H1 (cell line): ENCODE measurements at regions not wholly inside any gene's neighbourhood (a gene's known extent, or its start where the extent isn't known, plus 50 kb on each side); places are given as distances from the start of the nearest gene placed in this dataset.

Experiments used
- ATF2 ChIP-seq: IDR thresholded peaks from 2 replicates; pipeline ENCODE4 v1.6.1; 2012; ENCODE audit warnings: low read length, inconsistent platforms
- CEBPB ChIP-seq: IDR thresholded peaks from 2 replicates; pipeline ENCODE4 v1.6.1; 2012; ENCODE audit warnings: low read depth, low read length
- CTCF ChIP-seq, 3 experiments: IDR thresholded peaks; 1 replicate in 2 of 3; 2 replicates in 1 of 3; pipeline versions ENCODE4 v1.5.1 to v1.6.1; 2011; ENCODE audit warnings: low read length in 3 of 3, mild to moderate bottlenecking in 3 of 3, inconsistent platforms in 2 of 3, low read depth in 1 of 3, moderate library complexity in 1 of 3; ENCODE audit not compliant: insufficient read depth in 1 of 3; ENCODE audit errors: control extremely low read depth in 1 of 3
- EP300 ChIP-seq, 2 experiments: IDR thresholded peaks; 1 replicate in 1 of 2; 2 replicates in 1 of 2; pipeline ENCODE4 v1.6.1; 2011 to 2012; ENCODE audit warnings: low read depth in 2 of 2, low read length in 2 of 2, mild to moderate bottlenecking in 2 of 2, borderline replicate concordance in 1 of 2, inconsistent platforms in 1 of 2, moderate library complexity in 1 of 2
- EZH2 ChIP-seq: fragments of 200-600 bp; sonication (generic); IDR thresholded peaks from 2 replicates; pipeline ENCODE4 v1.7.1; 2012; ENCODE audit warnings: low read depth, mild to moderate bottlenecking, moderate library complexity, low read length, inconsistent platforms; ENCODE audit not compliant: severe bottlenecking
- JUN ChIP-seq: IDR thresholded peaks from 2 replicates; pipeline ENCODE4 v1.6.1; 2011; ENCODE audit warnings: low read depth, mild to moderate bottlenecking, improper control_type of control experiment, low read length
- JUND ChIP-seq: IDR thresholded peaks from 2 replicates; pipeline ENCODE4 v1.6.1; 2011; ENCODE audit warnings: mild to moderate bottlenecking, improper control_type of control experiment, low read length
- MAX ChIP-seq: IDR thresholded peaks from 2 replicates; pipeline ENCODE4 v1.6.1; 2012; ENCODE audit warnings: inconsistent platforms
- POLR2A ChIP-seq, 2 experiments: IDR thresholded peaks; 1 replicate in 1 of 2; 2 replicates in 1 of 2; pipeline ENCODE4 v1.6.1; 2011; ENCODE audit warnings: low read depth in 2 of 2, low read length in 2 of 2, mild to moderate bottlenecking in 2 of 2; ENCODE audit errors: control extremely low read depth in 1 of 2
- RXRA ChIP-seq: IDR thresholded peaks from 2 replicates; pipeline ENCODE4 v1.6.1; 2011; ENCODE audit warnings: low read depth, mild to moderate bottlenecking, low read length, moderate library complexity; ENCODE audit not compliant: insufficient read depth
- SRF ChIP-seq: IDR thresholded peaks from 2 replicates; pipeline ENCODE4 v1.6.1; 2011; ENCODE audit warnings: mild to moderate bottlenecking, low read depth, low read length, moderate library complexity
- TAF1 ChIP-seq: IDR thresholded peaks from 2 replicates; pipeline ENCODE4 v1.6.1; 2011; ENCODE audit warnings: mild to moderate bottlenecking, low read depth, low read length
- YY1 ChIP-seq: IDR thresholded peaks from 2 replicates; pipeline ENCODE4 v1.6.1; 2011; ENCODE audit warnings: low read depth, mild to moderate bottlenecking, low read length
- ZNF274 ChIP-seq: IDR thresholded peaks from 2 replicates; pipeline ENCODE4 v1.7.0; 2012; ENCODE audit warnings: low read length, borderline replicate concordance; ENCODE audit errors: extremely low read depth

- TF ChIP-seq RXRA (no peak), CTCF (IDR thresholded peaks at IDR 0.05; ENCODE audit: control extremely low read depth in 1 of 3, insufficient read depth in 1 of 3, low read depth in 1 of 3, low read length in 3 of 3) (no peak), EP300 (IDR thresholded peaks at IDR 0.05; ENCODE audit: borderline replicate concordance in 1 of 2, low read depth in 2 of 2, low read length in 2 of 2) (no peak), YY1 (no peak), ZNF274 (no peak), JUND (no peak), POLR2A (IDR thresholded peaks at IDR 0.05; ENCODE audit: control extremely low read depth in 1 of 2, low read depth in 2 of 2, low read length in 2 of 2) (no peak), EZH2 (no peak), MAX (no peak), CEBPB (no peak), SRF (no peak), ATF2 (no peak), JUN (no peak), TAF1 (no peak)
Observed at GRCh38 chr10:131729361-131729760, 171.4 kb upstream of the PPP2R2D start.
